ENCODE measurements at regions not wholly inside any gene's neighbourhood (a gene's known extent, or its start where the extent isn't known, plus 50 kb on each side); places are given as distances from the start of the nearest gene placed in this dataset.
"Not testable (repeated sequence)": the region's sequence is repeated elsewhere in the genome, so short reads cannot be mapped to it uniquely, and the experiment has no call there.

GRCh38 chr18:43735570-43735969, 458.3 kb upstream of the SYT4 start:
- DNase-seq = no peak

- no peak for DNase-seq
These were observed 467.9 kb upstream of the SYT4 start for GRCh38 chr18:43744960-43745745.

DNA sequence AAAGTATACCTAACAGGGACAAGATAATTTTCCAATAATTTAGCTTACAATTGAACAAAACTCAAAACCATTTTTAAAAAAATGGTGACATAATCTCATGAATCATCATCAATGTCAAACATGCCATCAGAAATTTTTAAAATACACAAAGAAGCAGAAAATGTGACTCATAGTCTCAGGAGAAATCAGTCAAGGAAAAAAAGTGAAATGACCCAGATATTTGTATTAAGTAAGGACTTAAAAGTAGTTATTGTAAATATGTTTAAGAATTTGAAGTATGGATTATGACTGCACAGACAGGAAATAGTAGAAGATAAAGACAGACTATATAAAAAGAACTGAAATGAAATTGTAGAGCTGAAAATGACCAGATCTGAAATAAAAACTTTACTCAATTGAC, 473.9 kb upstream of the SYT4 start:
- DNase-seq = no peak

DNA sequence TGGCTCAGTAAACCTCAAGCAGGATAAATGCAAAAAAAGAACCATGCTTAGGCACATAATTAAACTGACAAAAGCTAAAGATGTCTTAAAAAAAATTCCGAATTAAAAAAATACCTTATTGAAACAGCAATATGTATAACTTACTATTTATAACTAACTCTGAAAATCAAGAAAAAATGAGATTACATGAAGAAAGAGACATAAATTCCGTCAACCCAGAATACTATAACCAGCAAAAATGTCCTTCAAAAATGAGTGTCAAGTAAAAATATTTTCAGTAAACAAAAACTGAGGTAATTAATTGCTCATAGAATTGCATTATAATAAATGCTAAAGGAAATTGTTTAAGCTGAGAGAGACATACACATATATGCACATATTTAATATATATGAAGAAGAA, 474.5 kb upstream of the SYT4 start:
- DNase-seq = no peak

DNA sequence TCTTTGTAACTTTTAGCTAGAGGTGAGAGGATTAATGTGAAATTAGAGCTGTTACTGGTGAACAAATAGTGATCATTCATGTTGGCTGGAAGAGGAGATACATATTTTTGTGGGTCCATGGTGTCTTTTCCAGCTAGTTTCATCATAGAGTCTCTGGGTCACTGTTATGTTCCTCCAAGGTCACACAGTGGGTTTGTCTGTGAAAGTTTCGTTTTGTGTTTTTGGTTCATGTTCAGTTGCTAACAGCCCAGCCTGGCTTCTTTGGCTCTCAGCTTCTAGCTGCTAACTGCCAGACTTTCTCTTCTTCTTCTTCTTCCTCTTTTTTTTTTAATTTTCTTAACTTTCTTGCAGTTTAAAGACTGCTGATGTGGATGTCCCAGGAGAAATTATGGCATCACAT, 480.0 kb upstream of the SYT4 start:
- DNase-seq = no peak

DNA sequence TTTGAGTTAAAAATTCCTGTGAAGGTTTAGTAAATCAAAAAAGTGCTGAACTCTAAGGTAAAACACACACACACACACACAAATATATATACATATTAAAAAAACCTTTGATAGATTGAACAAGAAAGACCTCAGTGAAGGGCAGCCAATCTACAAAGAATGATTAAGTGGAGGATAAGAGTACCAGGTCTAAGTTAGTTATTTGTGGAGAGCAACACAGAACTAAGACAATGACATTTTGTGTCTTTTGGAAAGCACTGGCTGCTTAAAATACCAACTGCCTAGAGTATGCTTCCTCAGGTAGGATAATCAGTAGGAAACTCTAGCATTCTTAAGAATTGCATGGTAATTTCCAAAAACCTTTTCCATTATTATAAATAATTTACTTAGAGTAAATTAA, 481.4 kb upstream of the SYT4 start:
- DNase-seq = no peak

DNA sequence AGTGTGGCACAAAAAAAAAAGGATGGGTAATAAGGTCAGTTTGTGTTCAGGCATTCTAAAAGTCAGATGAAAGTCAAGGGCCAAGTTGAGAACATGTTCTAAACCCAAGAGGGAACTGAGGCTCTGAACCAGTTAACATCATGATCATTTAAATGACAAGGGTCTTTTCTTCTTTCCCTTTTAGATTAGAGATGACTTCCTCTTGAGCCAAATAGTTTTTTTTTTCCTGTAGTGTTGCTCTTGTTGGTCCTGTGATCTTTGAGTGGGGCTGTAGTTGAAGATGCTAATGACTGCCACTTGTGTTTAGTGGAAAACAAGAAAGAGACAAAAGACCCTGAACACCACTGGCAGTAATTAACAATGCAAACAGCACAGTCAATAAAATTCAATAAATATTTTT, 482.7 kb upstream of the SYT4 start:
- DNase-seq = no peak

- no peak for DNase-seq
These were observed 495.6 kb upstream of the SYT4 start for GRCh38 chr18:43772907-43773306.

DNA sequence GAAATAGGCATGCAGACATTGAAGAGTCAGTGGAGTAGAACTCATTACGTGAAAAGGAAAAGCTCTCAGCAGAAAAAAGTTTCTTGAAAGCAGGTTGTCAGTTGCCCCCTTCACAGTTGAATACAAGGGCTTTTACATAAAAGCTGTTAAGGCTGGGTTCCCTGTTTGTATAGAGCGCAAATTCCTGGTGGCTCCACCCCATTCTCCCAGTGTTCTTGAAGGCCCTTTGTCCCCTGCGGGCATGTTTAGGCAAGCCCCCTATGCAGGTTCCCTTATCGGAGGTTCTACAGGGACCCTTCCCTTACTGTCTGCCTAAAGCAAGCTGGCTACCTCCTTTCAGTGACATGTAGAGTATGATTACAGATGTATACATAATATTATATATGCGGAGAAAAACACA, 497.2 kb upstream of the SYT4 start:
- DNase-seq = no peak

GRCh38 chr18:43775591-43775990, 498.3 kb upstream of the SYT4 start:
- DNase-seq = no peak

DNA sequence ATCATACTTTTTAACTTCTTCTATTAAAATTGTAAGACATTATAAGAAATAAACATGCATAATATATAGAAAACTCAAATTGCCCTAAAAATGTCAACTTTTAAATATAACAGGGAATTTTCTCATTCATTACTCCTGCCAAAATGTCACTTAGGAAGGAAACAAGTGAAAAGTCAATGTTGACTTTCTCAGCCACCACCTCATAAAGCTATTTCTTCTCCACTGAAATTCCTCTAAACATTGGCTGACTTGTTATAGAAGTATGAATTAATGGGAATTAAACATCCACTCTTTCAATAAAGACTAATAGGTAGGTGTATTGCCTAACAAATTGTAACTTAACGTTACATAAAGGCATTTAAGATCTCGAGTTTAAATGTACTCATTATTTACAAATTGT, 499.7 kb upstream of the SYT4 start:
- no peak for DNase-seq

DNA sequence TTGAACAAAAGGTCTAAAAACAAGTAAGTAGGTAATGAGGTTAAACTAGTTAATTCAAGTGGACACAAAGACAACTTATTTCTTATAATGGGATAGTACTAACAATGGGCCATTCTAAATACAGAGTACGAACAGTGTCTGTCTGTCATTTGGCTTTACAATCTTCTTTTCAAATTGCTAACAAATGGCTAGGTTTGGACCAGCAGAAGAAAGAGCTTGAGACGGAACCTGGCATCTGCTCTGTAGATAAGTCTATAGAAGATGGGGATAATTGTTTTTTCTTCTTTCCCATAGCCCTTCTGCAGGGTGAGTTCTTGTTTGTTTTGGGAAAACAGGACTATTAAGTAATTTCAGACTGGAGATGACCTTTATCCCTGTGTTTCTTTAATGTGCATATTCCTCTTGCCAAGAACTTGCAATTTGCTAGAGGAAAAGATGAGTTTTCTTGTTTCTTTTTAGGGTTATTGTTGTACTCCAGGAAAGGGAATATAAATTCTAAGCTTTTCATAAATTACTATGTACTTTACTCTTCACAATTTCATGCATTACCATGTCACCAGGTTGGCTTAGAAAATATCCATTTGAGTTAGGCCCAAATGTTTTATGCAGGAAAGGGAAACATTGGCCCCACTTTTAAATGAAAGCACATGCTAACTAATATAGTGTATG, 500.5 kb upstream of the SYT4 start:
- peak; percentile 40 for DNase-seq

GRCh38 chr18:43780782-43781340, 503.6 kb upstream of the SYT4 start:
- no peak for DNase-seq

- DNase-seq = no peak
These were observed 507.9 kb upstream of the SYT4 start for GRCh38 chr18:43785158-43785557.

- no peak for DNase-seq
These were observed 509.6 kb upstream of the SYT4 start for GRCh38 chr18:43786893-43787292.

DNA sequence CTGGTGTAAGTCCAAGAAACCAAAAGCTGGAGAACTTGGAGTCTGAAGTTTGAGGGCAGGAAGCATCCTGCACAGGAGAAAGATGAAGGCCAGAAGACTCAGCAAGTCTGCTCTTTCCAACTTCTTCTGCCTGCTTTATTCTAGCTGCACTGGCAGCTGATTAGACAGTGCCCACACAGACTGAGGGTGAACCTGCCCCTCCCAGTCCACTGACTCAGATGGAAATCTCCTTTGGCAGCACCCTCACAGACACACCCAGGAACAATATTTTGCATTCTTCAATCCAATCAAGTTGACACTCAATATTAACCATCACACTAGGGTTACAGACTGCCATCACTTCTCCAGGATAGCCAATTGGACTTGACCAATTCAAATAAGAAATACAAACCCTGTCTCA, 510.4 kb upstream of the SYT4 start:
- DNase-seq = not testable (repeated sequence)

DNA sequence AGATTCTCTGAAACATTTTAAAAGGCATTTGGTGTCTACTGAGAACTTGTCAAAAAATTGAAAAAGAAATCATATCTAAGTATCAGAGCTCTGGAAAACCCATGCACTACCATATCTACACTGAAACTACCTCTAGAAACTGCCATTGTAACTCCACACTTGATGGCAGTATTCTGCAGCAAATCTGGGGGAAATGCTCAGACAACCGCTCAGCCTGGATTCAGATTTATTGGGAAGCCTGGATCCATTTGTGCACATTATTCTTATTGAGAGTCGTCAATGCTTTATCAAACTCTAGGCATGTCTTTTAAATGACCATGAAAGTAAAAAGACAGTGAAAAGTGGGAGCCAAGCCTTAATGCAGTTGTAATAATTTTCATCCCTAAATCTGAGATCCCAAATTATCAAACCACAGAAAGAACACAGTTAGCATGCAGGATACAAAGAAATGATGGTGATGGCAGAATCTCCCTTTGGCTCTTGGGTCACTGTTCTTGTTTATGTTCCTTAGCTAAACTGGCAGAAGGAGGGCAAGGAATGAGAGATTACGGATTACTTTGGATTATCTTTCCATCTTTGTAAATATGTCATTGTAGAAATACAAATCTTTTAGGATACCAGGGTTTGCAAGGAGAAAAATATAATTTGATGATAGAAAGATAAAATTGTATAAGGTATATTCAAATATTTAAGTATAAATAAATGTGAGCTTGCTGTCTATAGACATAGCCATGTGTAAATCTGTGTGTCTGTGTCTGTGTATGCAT, 512.1 kb upstream of the SYT4 start:
- DNase-seq = peak; percentile 49

DNA sequence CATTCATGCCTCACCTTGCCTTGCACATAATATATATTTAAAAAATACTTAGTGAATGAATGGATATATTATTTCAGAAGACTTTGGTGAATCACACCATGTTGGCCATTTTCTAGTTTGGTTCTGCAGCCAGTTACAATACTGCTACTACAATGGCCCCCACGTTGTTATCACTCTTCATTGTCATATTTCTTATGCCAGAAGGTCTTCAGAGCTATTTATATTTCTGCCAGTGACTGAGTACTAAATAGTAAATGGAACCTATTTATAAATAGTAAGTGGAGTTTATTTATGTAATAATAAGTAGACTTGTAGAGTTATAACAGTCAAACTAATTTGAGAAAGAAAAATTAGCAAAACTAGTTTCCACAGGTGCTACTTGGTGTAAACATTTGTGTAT, 516.6 kb upstream of the SYT4 start:
- DNase-seq = no peak

GRCh38 chr18:43794363-43794762, 517.1 kb upstream of the SYT4 start:
- DNase-seq = no peak

DNA sequence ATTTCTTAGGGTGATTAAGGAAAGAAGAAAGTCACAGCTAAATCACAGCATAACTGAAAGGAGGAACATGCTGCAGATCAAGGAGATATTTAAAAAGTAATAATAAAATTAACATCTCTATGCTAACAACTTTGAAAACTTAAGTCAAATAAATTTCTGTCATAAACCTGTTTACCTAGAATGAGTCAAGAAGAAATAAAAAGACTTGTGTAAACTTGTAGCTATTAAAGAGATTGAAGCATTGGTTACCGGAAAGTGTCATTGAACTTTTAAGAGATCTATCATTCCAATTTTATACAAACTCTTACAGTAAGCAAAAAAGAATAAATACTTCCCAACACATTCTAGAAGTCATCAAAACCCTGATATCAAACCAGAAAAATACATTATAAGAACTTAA, 520.1 kb upstream of the SYT4 start:
- no peak for DNase-seq

- no peak for DNase-seq
These were observed 523.3 kb upstream of the SYT4 start for GRCh38 chr18:43800584-43800983.

DNA sequence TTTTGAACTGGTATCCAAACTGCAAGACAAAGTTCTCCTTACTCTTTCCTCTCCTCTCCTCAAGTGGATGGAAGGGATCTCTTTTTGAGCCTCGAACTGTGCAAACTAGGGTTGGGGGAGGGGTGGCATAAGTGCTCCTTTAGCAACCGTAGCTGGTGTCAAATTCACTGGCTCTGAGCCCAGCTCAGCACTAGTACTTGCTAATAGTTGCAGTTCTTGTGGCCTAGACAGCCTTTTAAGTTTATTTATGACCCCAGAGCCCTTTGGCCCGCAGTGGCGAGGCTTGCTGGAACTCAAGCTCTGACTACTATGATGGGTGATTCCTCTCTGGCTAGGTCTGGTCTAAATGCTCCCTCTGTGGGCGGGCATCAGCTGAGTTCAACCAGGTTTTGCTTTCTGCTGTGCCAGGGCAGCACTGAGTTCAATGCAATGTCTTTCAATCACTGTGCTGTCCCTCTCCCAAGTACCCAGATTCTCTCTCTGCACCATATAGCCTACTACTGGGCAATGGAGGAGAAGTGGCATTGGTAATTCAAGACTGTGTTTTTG, 528.4 kb upstream of the SYT4 start:
- DNase-seq = no peak

DNA sequence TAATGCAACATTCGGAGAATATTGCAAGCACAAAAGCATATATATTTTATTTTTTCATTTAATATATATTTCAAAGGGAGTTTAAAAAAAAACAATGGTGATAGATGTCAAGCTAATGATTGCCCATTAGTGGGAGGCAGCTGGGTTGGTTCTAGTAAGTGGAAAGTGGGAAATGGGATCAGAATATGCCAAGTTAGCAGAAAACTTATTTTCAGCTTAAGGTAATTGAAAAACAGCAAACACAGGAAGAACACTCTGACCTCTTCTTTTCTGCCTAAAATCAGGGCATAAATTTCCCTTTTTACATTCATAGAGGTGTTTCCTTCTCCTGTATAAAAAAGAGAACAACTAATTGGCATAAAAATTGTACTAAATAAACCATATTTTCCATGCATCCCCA, 535.3 kb upstream of the SYT4 start:
- DNase-seq = no peak

Data from skin of body (tissue), 1 donor.